SK-N-SH (cell line): ENCODE measurements at regions not wholly inside any gene's neighbourhood (a gene's known extent, or its start where the extent isn't known, plus 50 kb on each side); places are given as distances from the start of the nearest gene placed in this dataset.

ENCODE experiments used
- CTCF ChIP-seq: fragments of 200-600 bp; sonication (generic); IDR thresholded peaks from 2 replicates; pipeline ENCODE4 v1.6.1; 2017; ENCODE audit warnings: antibody characterized with exemption, mild to moderate bottlenecking, moderate library complexity
- EP300 ChIP-seq, 2 experiments: IDR thresholded peaks; 2 replicates each; pipeline versions ENCODE4 v1.4.0 to v1.6.1; 2012; ENCODE audit warnings: borderline replicate concordance in 1 of 2, low read depth in 1 of 2, low read length in 1 of 2
- EZH2phosphoT487 ChIP-seq: fragments of 200-600 bp; sonication (generic); IDR thresholded peaks from 2 replicates; pipeline ENCODE4 v1.6.1; 2017; ENCODE audit warnings: low read depth, mixed run types, mild to moderate bottlenecking, antibody characterized with exemption, moderate library complexity, borderline replicate concordance
- FOXM1 ChIP-seq: IDR thresholded peaks from 2 replicates; pipeline ENCODE4 v1.4.0; 2012; ENCODE audit warnings: low read depth, mild to moderate bottlenecking
- POLR2AphosphoS5 ChIP-seq: IDR thresholded peaks from 2 replicates; pipeline ENCODE4 v1.6.1; 2012; ENCODE audit warnings: low read depth, low read length
- RCOR1 ChIP-seq: fragments of 150-350 bp; IDR thresholded peaks from 2 replicates; pipeline ENCODE4 v1.6.1; 2017; ENCODE audit warnings: antibody characterized with exemption, low read length
- USF1 ChIP-seq: IDR thresholded peaks from 2 replicates; pipeline ENCODE4 v1.4.0; 2012; ENCODE audit warnings: low read depth, borderline replicate concordance

- TF ChIP-seq CTCF (no peak), USF1 (no peak), EZH2phosphoT487 (no peak), EP300 (IDR thresholded peaks at IDR 0.05; ENCODE audit: borderline replicate concordance in 1 of 2, low read depth in 1 of 2, low read length in 1 of 2) (no peak), RCOR1 (no peak), FOXM1 (no peak), POLR2AphosphoS5 (no peak)
These were observed 90.1 kb upstream of the FOXC1 start for GRCh38 chr6:1519597-1519996.
